IMR-90 (cell line): ENCODE measurements at regions not wholly inside any gene's neighbourhood (a gene's known extent, or its start where the extent isn't known, plus 50 kb on each side); places are given as distances from the start of the nearest gene placed in this dataset.

Source experiments
- ATAC-seq: fragments of 200-7000 bp; cut with Tn5 transposase; 2 replicates; pipeline ENCODE4 v1.9.1; 2020; ENCODE audit warnings: low read depth, mild to moderate bottlenecking, moderate library complexity
- BruUV-seq: library from RNA; stranded (reverse); fragments of 400-500 nt; replicated peaks from 2 replicates; lab custom pipeline; 2021; lab: Mats Ljungman, UMichigan
- CTCF ChIA-PET: fragments of 300-600 bp; formaldehyde crosslinking; extraction: SDS; loops from one replicate; lab custom pipeline; 2021; ENCODE audit warnings: antibody characterized with exemption; lab: Yijun Ruan, JAX
- POLR2A ChIA-PET: fragments of 300-600 bp; sonication (Branson Sonifier 250); formaldehyde crosslinking; loops from one replicate; lab custom pipeline; 2022; ENCODE audit warnings: antibody characterized with exemption; ENCODE audit not compliant: unreplicated experiment; lab: Charles Lee
- DNase-seq: peaks from one replicate; pipeline ENCODE4 v3.0.0; 2013
- H2AFZ ChIP-seq: replicated peaks from 2 replicates; pipeline ENCODE3; 2013; ENCODE audit warnings: low read length, mild to moderate bottlenecking; ENCODE audit not compliant: poor library complexity
- H2AK5ac ChIP-seq: 2 replicates; pipeline ENCODE4 v1.6.1; 2013; ENCODE audit warnings: low read depth, low read length, inconsistent platforms
- H2AK9ac ChIP-seq: replicated peaks from 2 replicates; pipeline ENCODE3; 2013; ENCODE audit warnings: mild to moderate bottlenecking, low read depth, low read length, moderate library complexity; ENCODE audit not compliant: poor library complexity
- H2BK120ac ChIP-seq: 2 replicates; pipeline ENCODE4 v1.6.1; 2013; ENCODE audit warnings: low read depth, low read length, inconsistent platforms
- H2BK15ac ChIP-seq: 3 replicates; pipeline ENCODE4 v1.6.1; 2013; ENCODE audit warnings: low read depth, low read length, inconsistent platforms
- H2BK20ac ChIP-seq: 2 replicates; pipeline ENCODE4 v1.6.1; 2013; ENCODE audit warnings: low read depth, mild to moderate bottlenecking, inconsistent platforms, low read length, moderate library complexity
- H2BK5ac ChIP-seq: 2 replicates; pipeline ENCODE4 v1.6.1; 2013; ENCODE audit warnings: mild to moderate bottlenecking, low read depth, low read length, inconsistent platforms; ENCODE audit not compliant: poor library complexity, severe bottlenecking
- H3K14ac ChIP-seq: replicated peaks from 2 replicates; pipeline ENCODE4 v1.6.1; 2013; ENCODE audit warnings: low read depth, low read length, inconsistent platforms
- H3K18ac ChIP-seq: 2 replicates; pipeline ENCODE4 v1.6.1; 2013; ENCODE audit warnings: low read depth, low read length, control low read depth
- H3K23ac ChIP-seq: 2 replicates; pipeline ENCODE4 v1.6.1; 2013; ENCODE audit warnings: low read depth, low read length, inconsistent platforms
- H3K27ac ChIP-seq: 2 replicates; pipeline ENCODE4 v1.5.1; 2013; ENCODE audit warnings: mild to moderate bottlenecking, control low read depth, low read length; ENCODE audit not compliant: insufficient read depth
- H3K27me3 ChIP-seq: 2 replicates; pipeline ENCODE4 v1.6.1; 2013; ENCODE audit warnings: low read length; ENCODE audit not compliant: control insufficient read depth, insufficient read depth
- H3K36me3 ChIP-seq: 2 replicates; pipeline ENCODE4 v1.6.1; 2013; ENCODE audit warnings: low read length, mixed read lengths; ENCODE audit not compliant: control insufficient read depth, insufficient read depth
- H3K4ac ChIP-seq: 2 replicates; pipeline ENCODE4 v1.6.1; 2013; ENCODE audit warnings: low read depth, low read length, inconsistent platforms
- H3K4me1 ChIP-seq: 2 replicates; pipeline ENCODE4 v1.6.1; 2013; ENCODE audit warnings: low read length, mixed read lengths; ENCODE audit not compliant: control insufficient read depth, insufficient read depth
- H3K4me2 ChIP-seq: 2 replicates; pipeline ENCODE4 v1.6.1; 2013; ENCODE audit warnings: low read depth, mild to moderate bottlenecking, control low read depth, low read length, moderate library complexity
- H3K4me3 ChIP-seq: 2 replicates; pipeline ENCODE4 v1.5.1; 2013; ENCODE audit warnings: low read depth, mild to moderate bottlenecking, control low read depth, low read length, moderate library complexity; ENCODE audit not compliant: insufficient read depth
- H3K56ac ChIP-seq: 2 replicates; pipeline ENCODE4 v1.6.1; 2013; ENCODE audit warnings: low read length, inconsistent platforms; ENCODE audit not compliant: insufficient read depth; ENCODE audit errors: extremely low read depth
- H3K79me1 ChIP-seq, 2 experiments: 2 replicates each; pipeline ENCODE4 v1.6.1; 2013; ENCODE audit warnings: low read length in 2 of 2, inconsistent platforms in 1 of 2, low read depth in 1 of 2
- H3K9ac ChIP-seq: 2 replicates; pipeline ENCODE4 v1.6.1; 2013; ENCODE audit warnings: low read depth, low read length, control low read depth
- H3K9me1 ChIP-seq: 2 replicates; pipeline ENCODE4 v1.6.1; 2013; ENCODE audit warnings: low read length, inconsistent platforms; ENCODE audit not compliant: insufficient read depth
- H3K9me3 ChIP-seq: 2 replicates; pipeline ENCODE4 v1.6.1; 2013; ENCODE audit warnings: low read length; ENCODE audit not compliant: control insufficient read depth, insufficient read depth
- H4K20me1 ChIP-seq: 2 replicates; pipeline ENCODE4 v1.6.1; 2013; ENCODE audit warnings: low read length, inconsistent platforms; ENCODE audit not compliant: insufficient read depth
- H4K5ac ChIP-seq: 2 replicates; pipeline ENCODE4 v1.6.1; 2013; ENCODE audit warnings: mild to moderate bottlenecking, low read depth, low read length, control low read depth
- H4K8ac ChIP-seq, 2 experiments: 2 replicates each; pipeline ENCODE4 v1.6.1; 2013; ENCODE audit warnings: low read depth in 2 of 2, low read length in 2 of 2, control low read depth in 1 of 2, inconsistent platforms in 1 of 2
- H4K91ac ChIP-seq: 2 replicates; pipeline ENCODE4 v1.6.1; 2013; ENCODE audit warnings: low read depth, low read length, inconsistent platforms; ENCODE audit not compliant: insufficient read depth
- CEBPB ChIP-seq: IDR thresholded peaks from 2 replicates; pipeline ENCODE4 v1.6.1; 2012; ENCODE audit warnings: low read depth, low read length, improper control_type of control experiment
- RFX5 ChIP-seq: IDR thresholded peaks from 2 replicates; pipeline ENCODE4 v1.8.0; 2012; ENCODE audit warnings: low read depth, mild to moderate bottlenecking, low read length, moderate library complexity
- WGBS, 2 experiments: methylation state at CpG; one replicate each; pipeline versions ENCODE4 v1.1.5 to v1.1.7; 2013; ENCODE audit warnings: missing lambda C conversion rate in 2 of 2; ENCODE audit not compliant: insufficient read length in 1 of 2; ENCODE audit errors: extremely low coverage in 2 of 2; 5-methylcytosine and 5-hydroxymethylcytosine counted together
- dilution Hi-C: fragments of 300-500 bp; cut with HindIII; formaldehyde crosslinking; loops from one replicate; pipeline ENCODE4 v1.14.3; 2018; ENCODE audit warnings: low sequenced_read_pairs; ENCODE audit not compliant: unreplicated experiment
- in situ Hi-C: fragments of 300-500 bp; cut with MboI; formaldehyde crosslinking; loops from 3 replicates; pipeline ENCODE4 v1.14.3; 2019; ENCODE audit warnings: low sequenced_read_pairs, inconsistent platforms, mixed read lengths
- intact Hi-C: fragments of 100-400 bp; cut with micrococcal nuclease; formaldehyde crosslinking; loops from 2 replicates; pipeline ENCODE4 v1.10.0; 2022
- TF ChIP-seq, protein P1 (sequence below): conservative IDR thresholded peaks from 2 replicates; pipeline ENCODE4 v1.5.1; 2012; ENCODE audit warnings: mild to moderate bottlenecking, low read depth, low read length, improper control_type of control experiment

DNA sequence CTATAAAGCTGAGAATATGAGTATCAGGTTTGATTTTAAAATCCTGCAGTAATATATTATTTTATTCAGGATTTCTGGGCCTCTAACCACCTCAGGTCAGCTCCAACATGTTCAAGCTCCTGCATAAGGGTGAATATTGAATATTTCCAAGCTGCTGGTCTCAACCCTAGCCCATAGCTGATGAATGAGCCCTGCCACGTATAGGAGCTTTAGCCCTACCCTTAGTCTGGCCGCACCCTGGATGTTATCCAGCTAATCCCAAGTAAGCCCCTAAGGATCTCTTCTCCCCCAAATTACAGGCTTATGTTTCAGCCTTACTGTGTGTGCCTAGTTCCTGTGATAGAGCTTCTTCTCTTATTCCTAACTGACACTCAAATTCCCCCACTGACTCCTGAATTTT lies 240.6 kb downstream of the KCTD12 start:
- ChIA-PET CTCF (interaction anchor here (0.7 to 1.2 kb wide), 3 partner anchors 9 to 18 kb away, joined by 3 read pairs; no protein-coding TSS in a partner anchor), POLR2A (no interaction called here)
- Histone ChIP-seq H3K18ac (no peak overlapping the region), H3K27me3 (0 out of 2 replicates have a peak, but pooled peaks cover 1% of the 10 kb centered on the region), H2BK5ac (no peak overlapping the region), H2BK15ac (no peak overlapping the region), H2BK20ac (no peak overlapping the region), H3K27ac (no peak overlapping the region), H3K9ac (no peak overlapping the region), H3K56ac (no peak overlapping the region), H4K5ac (no peak overlapping the region), H2AFZ (no peak overlapping the region), H3K9me3 (no peaks in the 10 kb centered on the region), H4K8ac (no peak overlapping the region), H3K4me1 (peaks cover 5% of the 10 kb centered on the region), H3K4ac (no peak overlapping the region), H3K79me1 (no peaks in the 10 kb centered on the region), H3K36me3 (no peaks in the 10 kb centered on the region), H3K4me2 (no peak overlapping the region), H2BK120ac (no peak overlapping the region), H2AK9ac (no peak overlapping the region), H2AK5ac (no peak overlapping the region), H3K23ac (no peak overlapping the region), H3K14ac (no peak overlapping the region), H3K4me3 (no peak overlapping the region), H4K91ac (no peak overlapping the region), H3K9me1 (peaks cover 3% of the 10 kb centered on the region; the same call in 1 of the 2 replicates), H4K20me1 (no peaks in the 10 kb centered on the region)
- intact Hi-C loops: no loop called here
- DNase-seq (no peak), ATAC-seq (no peak)
- dilution Hi-C loops: no loop called here
- TF ChIP-seq RFX5 (no peak), CEBPB (no peak)
- TF ChIP-seq, protein P1, sequence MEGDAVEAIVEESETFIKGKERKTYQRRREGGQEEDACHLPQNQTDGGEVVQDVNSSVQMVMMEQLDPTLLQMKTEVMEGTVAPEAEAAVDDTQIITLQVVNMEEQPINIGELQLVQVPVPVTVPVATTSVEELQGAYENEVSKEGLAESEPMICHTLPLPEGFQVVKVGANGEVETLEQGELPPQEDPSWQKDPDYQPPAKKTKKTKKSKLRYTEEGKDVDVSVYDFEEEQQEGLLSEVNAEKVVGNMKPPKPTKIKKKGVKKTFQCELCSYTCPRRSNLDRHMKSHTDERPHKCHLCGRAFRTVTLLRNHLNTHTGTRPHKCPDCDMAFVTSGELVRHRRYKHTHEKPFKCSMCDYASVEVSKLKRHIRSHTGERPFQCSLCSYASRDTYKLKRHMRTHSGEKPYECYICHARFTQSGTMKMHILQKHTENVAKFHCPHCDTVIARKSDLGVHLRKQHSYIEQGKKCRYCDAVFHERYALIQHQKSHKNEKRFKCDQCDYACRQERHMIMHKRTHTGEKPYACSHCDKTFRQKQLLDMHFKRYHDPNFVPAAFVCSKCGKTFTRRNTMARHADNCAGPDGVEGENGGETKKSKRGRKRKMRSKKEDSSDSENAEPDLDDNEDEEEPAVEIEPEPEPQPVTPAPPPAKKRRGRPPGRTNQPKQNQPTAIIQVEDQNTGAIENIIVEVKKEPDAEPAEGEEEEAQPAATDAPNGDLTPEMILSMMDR: no peak
- no CpG with 5 or more reads among the region's 2 CpGs for whole genome bisulfite sequencing, 2 experiments
- BruUV-seq: no TSS peak
- in situ Hi-C loops: no loop called here
